ENCODE measurements at regions not wholly inside any gene's neighbourhood (a gene's known extent, or its start where the extent isn't known, plus 50 kb on each side); places are given as distances from the start of the nearest gene placed in this dataset.

DNA sequence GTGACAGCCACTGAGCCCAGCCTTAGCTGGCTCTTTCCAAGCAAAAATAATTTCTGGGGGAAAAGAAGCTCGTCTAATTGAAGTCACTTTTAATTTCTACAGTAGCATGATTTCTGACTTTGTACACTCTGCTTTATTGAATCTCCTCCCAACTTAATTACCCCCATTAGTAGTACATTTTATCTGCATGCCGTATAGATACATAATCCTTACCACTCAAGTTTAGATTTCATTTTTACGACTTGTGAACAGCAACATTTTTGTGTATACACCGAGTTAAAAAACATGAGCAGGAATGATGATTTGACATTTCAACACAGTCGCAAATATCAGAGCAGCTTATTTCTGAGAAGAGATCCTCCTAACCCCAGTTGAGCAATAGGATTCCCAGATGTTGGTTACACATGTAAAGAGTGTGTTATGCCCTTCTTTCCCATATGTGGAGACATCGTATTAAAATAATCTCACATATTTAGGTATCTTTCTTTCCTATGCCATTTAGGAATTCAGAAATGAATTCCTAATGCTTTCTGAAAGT is 127.3 kb upstream of the MTHFD1L start (continued):
- TF ChIP-seq, protein P1, sequence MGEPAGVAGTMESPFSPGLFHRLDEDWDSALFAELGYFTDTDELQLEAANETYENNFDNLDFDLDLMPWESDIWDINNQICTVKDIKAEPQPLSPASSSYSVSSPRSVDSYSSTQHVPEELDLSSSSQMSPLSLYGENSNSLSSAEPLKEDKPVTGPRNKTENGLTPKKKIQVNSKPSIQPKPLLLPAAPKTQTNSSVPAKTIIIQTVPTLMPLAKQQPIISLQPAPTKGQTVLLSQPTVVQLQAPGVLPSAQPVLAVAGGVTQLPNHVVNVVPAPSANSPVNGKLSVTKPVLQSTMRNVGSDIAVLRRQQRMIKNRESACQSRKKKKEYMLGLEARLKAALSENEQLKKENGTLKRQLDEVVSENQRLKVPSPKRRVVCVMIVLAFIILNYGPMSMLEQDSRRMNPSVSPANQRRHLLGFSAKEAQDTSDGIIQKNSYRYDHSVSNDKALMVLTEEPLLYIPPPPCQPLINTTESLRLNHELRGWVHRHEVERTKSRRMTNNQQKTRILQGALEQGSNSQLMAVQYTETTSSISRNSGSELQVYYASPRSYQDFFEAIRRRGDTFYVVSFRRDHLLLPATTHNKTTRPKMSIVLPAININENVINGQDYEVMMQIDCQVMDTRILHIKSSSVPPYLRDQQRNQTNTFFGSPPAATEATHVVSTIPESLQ (CRISPR knock-in tag; IDR thresholded peaks at IDR 0.05), result no peak
- TF ChIP-seq, protein P2, sequence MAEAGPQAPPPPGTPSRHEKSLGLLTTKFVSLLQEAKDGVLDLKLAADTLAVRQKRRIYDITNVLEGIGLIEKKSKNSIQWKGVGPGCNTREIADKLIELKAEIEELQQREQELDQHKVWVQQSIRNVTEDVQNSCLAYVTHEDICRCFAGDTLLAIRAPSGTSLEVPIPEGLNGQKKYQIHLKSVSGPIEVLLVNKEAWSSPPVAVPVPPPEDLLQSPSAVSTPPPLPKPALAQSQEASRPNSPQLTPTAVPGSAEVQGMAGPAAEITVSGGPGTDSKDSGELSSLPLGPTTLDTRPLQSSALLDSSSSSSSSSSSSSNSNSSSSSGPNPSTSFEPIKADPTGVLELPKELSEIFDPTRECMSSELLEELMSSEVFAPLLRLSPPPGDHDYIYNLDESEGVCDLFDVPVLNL (CRISPR knock-in tag; IDR thresholded peaks at IDR 0.05; ENCODE audit: borderline replicate concordance, low read depth), result no peak
- TF ChIP-seq, protein P3, sequence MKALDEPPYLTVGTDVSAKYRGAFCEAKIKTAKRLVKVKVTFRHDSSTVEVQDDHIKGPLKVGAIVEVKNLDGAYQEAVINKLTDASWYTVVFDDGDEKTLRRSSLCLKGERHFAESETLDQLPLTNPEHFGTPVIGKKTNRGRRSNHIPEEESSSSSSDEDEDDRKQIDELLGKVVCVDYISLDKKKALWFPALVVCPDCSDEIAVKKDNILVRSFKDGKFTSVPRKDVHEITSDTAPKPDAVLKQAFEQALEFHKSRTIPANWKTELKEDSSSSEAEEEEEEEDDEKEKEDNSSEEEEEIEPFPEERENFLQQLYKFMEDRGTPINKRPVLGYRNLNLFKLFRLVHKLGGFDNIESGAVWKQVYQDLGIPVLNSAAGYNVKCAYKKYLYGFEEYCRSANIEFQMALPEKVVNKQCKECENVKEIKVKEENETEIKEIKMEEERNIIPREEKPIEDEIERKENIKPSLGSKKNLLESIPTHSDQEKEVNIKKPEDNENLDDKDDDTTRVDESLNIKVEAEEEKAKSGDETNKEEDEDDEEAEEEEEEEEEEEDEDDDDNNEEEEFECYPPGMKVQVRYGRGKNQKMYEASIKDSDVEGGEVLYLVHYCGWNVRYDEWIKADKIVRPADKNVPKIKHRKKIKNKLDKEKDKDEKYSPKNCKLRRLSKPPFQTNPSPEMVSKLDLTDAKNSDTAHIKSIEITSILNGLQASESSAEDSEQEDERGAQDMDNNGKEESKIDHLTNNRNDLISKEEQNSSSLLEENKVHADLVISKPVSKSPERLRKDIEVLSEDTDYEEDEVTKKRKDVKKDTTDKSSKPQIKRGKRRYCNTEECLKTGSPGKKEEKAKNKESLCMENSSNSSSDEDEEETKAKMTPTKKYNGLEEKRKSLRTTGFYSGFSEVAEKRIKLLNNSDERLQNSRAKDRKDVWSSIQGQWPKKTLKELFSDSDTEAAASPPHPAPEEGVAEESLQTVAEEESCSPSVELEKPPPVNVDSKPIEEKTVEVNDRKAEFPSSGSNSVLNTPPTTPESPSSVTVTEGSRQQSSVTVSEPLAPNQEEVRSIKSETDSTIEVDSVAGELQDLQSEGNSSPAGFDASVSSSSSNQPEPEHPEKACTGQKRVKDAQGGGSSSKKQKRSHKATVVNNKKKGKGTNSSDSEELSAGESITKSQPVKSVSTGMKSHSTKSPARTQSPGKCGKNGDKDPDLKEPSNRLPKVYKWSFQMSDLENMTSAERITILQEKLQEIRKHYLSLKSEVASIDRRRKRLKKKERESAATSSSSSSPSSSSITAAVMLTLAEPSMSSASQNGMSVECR (CRISPR knock-in tag; IDR thresholded peaks at IDR 0.05; ENCODE audit: borderline replicate concordance), result no peak

DNA sequence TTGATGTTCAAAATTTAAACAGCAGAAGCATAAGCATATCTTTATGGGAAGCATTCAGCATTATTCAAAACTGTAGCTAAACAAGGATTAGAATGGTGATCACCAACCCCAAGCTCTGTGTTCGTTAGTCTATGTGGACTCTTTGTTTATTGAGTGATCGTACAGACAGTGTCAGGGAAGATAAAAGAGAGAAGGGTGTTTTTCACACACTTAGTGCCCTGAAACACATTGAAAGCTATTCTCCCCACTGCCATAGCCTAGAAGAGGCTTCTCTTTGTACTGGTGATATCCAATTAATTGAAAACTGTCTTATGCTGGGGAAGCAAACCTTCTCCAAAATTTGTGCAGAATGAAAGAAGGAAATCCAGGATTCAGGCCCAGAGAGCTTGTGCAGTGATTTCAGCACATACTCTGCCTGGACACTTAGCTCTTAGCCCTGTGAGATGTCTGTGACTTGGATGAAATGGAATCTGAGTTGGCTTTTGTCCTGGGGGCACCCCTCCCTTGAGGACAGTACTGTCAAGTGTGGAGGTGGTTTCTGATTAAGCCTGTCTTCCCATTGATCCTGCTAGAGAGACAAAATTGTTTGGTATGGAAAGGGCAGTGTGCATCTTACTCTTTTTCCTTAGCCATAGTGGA is 125.7 kb upstream of the MTHFD1L start:
- Mint-ChIP-seq H3K27ac (no peak overlapping the region), H3K4me1 (no peaks in the 10 kb centered on the region), H3K36me3 (no peaks in the 10 kb centered on the region), H3K27me3 (ENCODE audit: low read depth) (no peaks in the 10 kb centered on the region), H3K4me3 (no peak overlapping the region), H3K9me3 (no peaks in the 10 kb centered on the region)
- DNase-seq (ENCODE audit: low spot score) (no peak), ATAC-seq (no peak)
- ChIA-PET POLR2A (no interaction called here), CTCF (interaction anchor here (1.6 kb wide), 1 partner anchor 54 kb away, joined by 7 read pairs; no protein-coding TSS in a partner anchor)
- TF ChIP-seq, protein P4, sequence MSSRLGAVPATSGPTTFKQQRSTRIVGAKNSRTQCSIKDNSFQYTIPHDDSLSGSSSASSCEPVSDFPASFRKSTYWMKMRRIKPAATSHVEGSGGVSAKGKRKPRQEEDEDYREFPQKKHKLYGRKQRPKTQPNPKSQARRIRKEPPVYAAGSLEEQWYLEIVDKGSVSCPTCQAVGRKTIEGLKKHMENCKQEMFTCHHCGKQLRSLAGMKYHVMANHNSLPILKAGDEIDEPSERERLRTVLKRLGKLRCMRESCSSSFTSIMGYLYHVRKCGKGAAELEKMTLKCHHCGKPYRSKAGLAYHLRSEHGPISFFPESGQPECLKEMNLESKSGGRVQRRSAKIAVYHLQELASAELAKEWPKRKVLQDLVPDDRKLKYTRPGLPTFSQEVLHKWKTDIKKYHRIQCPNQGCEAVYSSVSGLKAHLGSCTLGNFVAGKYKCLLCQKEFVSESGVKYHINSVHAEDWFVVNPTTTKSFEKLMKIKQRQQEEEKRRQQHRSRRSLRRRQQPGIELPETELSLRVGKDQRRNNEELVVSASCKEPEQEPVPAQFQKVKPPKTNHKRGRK (CRISPR knock-in tag; IDR thresholded peaks at IDR 0.05; ENCODE audit: borderline replicate concordance), result no peak
- no peak for TF ChIP-seq GTF2I (CRISPR knock-in tag; conservative IDR thresholded peaks at IDR 0.05)
- no peak for TF ChIP-seq EMX1 (CRISPR knock-in tag; IDR thresholded peaks at IDR 0.05)
- TF ChIP-seq, protein P5, sequence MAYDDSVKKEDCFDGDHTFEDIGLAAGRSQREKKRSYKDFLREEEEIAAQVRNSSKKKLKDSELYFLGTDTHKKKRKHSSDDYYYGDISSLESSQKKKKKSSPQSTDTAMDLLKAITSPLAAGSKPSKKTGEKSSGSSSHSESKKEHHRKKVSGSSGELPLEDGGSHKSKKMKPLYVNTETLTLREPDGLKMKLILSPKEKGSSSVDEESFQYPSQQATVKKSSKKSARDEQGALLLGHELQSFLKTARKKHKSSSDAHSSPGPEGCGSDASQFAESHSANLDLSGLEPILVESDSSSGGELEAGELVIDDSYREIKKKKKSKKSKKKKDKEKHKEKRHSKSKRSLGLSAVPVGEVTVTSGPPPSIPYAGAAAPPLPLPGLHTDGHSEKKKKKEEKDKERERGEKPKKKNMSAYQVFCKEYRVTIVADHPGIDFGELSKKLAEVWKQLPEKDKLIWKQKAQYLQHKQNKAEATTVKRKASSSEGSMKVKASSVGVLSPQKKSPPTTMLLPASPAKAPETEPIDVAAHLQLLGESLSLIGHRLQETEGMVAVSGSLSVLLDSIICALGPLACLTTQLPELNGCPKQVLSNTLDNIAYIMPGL (CRISPR knock-in tag; IDR thresholded peaks at IDR 0.05), result no peak
- TF ChIP-seq, protein P6, sequence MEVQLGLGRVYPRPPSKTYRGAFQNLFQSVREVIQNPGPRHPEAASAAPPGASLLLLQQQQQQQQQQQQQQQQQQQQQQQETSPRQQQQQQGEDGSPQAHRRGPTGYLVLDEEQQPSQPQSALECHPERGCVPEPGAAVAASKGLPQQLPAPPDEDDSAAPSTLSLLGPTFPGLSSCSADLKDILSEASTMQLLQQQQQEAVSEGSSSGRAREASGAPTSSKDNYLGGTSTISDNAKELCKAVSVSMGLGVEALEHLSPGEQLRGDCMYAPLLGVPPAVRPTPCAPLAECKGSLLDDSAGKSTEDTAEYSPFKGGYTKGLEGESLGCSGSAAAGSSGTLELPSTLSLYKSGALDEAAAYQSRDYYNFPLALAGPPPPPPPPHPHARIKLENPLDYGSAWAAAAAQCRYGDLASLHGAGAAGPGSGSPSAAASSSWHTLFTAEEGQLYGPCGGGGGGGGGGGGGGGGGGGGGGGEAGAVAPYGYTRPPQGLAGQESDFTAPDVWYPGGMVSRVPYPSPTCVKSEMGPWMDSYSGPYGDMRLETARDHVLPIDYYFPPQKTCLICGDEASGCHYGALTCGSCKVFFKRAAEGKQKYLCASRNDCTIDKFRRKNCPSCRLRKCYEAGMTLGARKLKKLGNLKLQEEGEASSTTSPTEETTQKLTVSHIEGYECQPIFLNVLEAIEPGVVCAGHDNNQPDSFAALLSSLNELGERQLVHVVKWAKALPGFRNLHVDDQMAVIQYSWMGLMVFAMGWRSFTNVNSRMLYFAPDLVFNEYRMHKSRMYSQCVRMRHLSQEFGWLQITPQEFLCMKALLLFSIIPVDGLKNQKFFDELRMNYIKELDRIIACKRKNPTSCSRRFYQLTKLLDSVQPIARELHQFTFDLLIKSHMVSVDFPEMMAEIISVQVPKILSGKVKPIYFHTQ (CRISPR knock-in tag; IDR thresholded peaks at IDR 0.05), result no peak
- no peak for TF ChIP-seq CBFB (CRISPR knock-in tag; IDR thresholded peaks at IDR 0.05; ENCODE audit: low read depth)
- TF ChIP-seq, protein P7, sequence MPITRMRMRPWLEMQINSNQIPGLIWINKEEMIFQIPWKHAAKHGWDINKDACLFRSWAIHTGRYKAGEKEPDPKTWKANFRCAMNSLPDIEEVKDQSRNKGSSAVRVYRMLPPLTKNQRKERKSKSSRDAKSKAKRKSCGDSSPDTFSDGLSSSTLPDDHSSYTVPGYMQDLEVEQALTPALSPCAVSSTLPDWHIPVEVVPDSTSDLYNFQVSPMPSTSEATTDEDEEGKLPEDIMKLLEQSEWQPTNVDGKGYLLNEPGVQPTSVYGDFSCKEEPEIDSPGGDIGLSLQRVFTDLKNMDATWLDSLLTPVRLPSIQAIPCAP (CRISPR knock-in tag; IDR thresholded peaks at IDR 0.05), result no peak
- no peak for TF ChIP-seq ZNF396 (CRISPR knock-in tag; IDR thresholded peaks at IDR 0.05; ENCODE audit: borderline replicate concordance)
- TF ChIP-seq, protein P8, sequence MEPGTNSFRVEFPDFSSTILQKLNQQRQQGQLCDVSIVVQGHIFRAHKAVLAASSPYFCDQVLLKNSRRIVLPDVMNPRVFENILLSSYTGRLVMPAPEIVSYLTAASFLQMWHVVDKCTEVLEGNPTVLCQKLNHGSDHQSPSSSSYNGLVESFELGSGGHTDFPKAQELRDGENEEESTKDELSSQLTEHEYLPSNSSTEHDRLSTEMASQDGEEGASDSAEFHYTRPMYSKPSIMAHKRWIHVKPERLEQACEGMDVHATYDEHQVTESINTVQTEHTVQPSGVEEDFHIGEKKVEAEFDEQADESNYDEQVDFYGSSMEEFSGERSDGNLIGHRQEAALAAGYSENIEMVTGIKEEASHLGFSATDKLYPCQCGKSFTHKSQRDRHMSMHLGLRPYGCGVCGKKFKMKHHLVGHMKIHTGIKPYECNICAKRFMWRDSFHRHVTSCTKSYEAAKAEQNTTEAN (CRISPR knock-in tag; IDR thresholded peaks at IDR 0.05), result no peak
- TF ChIP-seq, protein P9, sequence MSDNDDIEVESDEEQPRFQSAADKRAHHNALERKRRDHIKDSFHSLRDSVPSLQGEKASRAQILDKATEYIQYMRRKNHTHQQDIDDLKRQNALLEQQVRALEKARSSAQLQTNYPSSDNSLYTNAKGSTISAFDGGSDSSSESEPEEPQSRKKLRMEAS (CRISPR knock-in tag; IDR thresholded peaks at IDR 0.05), result no peak
- no peak for TF ChIP-seq CREM (CRISPR knock-in tag; IDR thresholded peaks at IDR 0.05)
- TF ChIP-seq MXD4 (CRISPR knock-in tag; IDR thresholded peaks at IDR 0.05; ENCODE audit: borderline replicate concordance), result no peak
- TF ChIP-seq TP53 (CRISPR knock-in tag; IDR thresholded peaks at IDR 0.05), result no peak
- no peak for TF ChIP-seq ZNF416 (CRISPR knock-in tag; IDR thresholded peaks at IDR 0.05)
- no peak for TF ChIP-seq SMAD3 (CRISPR knock-in tag; IDR thresholded peaks at IDR 0.05; ENCODE audit: borderline replicate concordance)
